Left lobe of liver (tissue), 2 donors: ENCODE measurements at regions not wholly inside any gene's neighbourhood (a gene's known extent, or its start where the extent isn't known, plus 50 kb on each side); places are given as distances from the start of the nearest gene placed in this dataset.
"Not testable (repeated sequence)": the region's sequence is repeated elsewhere in the genome, so short reads cannot be mapped to it uniquely, and the experiment has no call there.

Experiments used
- ATAC-seq: fragments of 200-7000 bp; cut with Tn5 transposase; one replicate; pipeline ENCODE4 v1.9.1; 2020; ENCODE audit warnings: mild to moderate bottlenecking, moderate library complexity
- DNase-seq: peaks from one replicate; pipeline ENCODE4 v3.0.0-alpha.2; 2020; ENCODE audit warnings: low spot score
- donor health status: DM: no; HTN: no; CAD: no; lungs with moderate emphysema.
- donor health status: DM: no; HTN: yes; CAD: no.

DNA sequence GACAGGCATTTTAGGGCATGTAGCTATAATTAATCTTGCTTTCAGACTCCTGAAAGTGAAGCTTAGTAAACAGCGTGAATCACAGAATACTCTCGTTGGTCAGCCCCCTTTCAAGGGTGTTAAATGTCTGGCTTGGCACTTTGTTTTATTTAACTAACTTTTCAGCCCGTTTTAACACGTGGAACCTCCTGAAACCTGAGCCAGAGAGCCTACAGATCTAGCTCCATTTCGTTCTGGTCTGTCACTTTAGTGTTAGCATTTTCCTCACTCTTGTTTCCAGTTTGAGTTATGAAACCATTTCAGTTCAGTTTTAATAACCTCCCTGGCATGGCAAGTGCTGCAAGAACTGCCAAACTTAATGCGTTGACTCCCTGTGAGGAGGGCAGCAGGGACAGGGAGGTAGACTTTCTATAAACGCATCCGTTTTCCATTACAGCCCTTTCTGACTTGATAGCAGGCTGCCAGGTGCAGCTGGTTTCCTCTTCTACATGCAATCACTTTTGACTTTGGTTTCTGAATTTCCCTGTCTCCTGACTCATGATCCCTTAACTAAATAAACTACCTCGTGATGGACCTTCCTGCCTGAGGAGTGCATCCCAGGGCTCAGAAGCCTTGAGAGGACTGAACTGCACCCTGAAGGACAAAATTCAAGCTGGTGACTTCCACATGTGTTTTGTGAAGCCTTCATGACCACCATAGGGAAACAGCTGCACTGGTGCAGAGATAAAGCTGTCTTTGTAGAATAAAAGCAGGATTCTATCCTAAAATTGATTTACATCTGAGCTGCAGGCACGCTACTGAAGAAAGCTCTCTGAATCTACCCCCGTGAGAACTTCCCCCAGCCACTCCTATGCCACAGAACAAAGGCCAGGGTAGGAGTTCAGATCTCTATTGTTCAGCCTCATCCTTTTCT is 192.6 kb downstream of the DLEU7 start:
- no peak for ATAC-seq
- no peak for DNase-seq

DNA sequence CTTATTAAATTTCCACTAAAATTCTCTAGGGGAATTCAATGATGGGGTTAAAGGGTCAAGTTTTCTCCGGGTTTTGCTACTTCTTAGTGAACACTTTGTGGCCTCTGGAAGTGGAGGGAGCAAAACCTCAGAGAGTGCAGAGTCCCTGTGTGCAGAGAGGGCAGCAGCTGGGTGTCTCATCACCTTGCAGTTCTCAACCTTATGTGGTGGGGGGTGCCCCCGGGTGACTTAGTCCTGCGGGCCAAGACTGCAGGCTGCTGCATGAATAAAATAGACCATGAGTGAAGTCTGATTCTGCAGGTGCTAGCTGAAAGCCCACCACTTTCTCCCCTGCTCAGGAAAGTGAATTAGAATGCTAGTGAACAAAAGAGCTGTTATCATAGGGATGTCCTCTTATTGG is 191.6 kb downstream of the DLEU7 start:
- no peak for ATAC-seq
- DNase-seq = no peak

DNA sequence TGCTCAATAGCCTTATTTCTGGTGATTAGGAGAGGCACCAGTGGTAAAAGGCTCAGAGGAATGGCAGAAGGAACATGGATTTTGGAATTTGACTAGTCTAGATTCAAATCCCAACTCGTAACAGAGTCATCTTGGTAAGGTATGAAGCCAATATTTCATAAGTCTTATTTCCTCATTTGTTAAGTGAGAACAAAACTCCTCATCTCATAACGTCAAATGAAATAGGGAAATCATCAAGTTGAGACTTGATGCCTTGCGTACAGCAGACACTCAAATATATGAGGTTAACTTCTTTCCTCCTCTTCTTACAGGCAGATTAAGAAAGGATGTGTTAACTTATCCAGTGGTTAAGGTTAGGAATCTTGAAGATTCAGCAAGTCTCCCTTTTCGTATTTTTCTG is 189.2 kb downstream of the DLEU7 start:
- ATAC-seq = no peak
- no peak for DNase-seq

DNA sequence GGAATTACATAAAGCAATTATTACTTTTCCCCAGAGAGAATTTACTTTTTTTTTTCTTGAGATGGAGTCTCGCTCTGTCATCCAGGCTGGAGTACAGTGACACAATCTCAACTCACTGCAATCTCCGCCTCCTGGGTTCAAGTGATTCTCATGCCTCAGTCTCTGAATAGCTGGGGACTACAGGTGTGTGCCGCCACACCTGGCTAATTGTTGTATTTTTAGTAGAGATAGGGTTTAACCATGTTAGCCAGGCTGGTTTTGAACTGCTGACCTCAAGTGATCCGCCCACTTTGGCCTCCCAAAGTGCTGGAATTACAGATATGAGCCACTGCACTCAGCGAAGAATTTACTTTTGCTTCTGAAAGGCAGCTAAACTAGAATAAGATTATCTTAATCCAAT is 181.6 kb downstream of the DLEU7 start:
- ATAC-seq, DNase-seq: not testable (repeated sequence)

DNA sequence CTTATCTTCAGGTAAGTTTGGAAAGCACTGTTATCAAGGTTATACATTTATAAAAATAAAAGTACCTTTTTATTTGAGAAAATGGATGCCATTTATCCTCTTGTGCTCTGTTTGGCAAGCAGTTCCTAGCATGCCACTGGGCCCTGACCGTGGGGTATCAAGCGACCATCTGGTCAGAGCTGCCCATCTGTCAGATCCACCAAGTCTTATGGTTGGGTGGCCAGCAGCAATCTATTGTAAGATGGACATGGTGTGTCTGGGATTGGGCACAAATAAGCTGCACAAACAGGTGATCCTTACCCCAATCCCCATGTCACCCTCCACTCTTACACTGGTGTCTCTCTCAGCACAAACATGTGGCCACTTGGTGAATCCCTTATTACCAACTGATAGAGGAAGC is 178.5 kb downstream of the DLEU7 start:
- DNase-seq = no peak
- no peak for ATAC-seq

DNA sequence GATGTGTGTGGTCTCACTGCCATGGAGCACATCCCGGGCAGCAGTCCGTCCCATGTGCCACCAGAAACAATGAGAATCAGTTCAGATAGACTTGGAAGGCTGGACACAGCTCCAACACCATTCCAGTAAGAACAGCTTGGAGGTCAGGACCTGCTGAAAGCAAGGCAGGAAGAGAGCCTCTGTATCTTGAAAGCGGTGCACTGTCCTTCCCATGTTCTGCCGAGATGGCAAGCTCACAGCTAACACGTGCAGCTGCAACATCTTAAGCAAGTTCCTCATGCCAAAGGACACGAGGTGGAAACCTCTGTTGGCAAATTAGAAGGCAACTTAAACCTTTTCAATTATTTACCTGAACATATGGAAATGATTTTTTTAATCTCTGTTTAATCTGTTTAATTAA is 175.4 kb downstream of the DLEU7 start:
- DNase-seq = no peak
- ATAC-seq = no peak

DNA sequence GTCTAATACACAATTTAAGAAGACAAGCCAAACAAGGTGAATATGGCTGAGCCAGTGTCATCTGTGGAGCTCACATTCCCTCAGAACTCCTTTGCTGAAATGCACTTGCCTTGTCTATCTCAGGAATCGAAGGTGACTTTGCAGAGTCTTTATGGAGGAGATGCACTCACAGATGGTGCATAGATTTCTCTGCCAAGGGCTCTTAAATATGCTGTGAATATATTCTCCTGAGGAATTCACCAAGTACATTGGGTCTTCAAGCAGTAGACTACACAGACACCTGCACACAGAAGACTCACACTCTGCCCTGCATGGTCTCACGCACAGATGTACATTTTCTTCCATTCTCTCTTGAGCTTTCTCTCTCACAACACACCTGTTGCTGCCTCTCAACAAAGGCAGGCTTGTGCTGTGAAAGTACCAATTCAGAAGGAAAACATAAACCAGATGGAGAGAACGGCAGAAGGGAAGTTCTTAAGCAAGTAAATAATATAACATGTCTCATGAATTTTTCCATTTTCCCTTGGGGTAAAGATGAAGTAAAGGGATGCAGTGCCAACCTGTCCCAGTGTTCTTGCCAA is 174.7 kb downstream of the DLEU7 start:
- DNase-seq (no peak), ATAC-seq (no peak)

DNA sequence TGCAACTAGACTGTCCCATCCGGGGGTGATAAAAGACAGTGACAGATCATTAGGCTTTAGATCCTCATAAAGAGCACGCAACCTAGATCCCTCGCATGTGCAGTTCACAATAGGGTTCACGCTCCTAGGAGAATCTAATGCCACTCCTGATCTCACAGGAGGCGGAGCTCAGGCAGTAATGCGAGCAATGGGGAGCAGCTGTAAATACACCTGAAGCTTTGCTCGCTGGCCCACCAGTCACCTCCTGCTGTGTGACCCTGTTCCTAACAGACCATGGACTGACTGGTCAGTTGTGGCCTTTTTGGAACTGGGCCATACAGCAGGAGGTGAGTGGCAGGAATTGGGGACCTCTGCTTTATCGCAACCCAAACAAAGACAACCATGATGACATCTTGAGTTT is 173.2 kb downstream of the DLEU7 start:
- ATAC-seq (no peak), DNase-seq (no peak)

DNA sequence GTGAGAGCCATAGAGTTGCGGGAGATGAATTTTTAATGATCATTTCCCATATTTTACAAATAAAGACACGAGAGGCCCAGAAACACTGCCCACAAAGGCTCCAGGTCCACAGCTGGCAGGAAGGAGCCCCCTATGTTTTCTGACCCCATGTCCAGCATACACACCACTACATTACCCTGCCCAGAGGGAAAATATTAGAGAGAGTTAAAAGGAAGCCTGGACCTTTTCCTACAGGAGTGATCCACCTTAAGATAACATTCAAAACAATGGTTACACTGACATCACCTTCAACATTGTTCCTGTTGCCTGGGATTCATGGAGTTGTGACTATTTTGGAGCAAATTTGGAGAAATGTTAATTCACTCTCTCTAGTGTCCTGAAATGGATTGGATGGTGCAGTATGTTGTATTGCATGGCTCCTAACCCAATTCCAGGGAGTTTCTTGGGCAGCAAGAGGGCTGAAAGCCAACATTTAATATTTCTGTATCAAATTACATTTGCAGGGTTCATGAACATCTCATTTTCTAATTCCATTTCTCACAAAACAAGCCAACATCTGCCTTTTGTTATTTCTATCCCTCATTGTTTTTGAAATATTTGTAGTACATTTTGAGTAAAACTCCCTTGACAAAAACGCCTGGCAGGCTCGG is 172.5 kb downstream of the DLEU7 start:
- DNase-seq (no peak), ATAC-seq (no peak)

DNA sequence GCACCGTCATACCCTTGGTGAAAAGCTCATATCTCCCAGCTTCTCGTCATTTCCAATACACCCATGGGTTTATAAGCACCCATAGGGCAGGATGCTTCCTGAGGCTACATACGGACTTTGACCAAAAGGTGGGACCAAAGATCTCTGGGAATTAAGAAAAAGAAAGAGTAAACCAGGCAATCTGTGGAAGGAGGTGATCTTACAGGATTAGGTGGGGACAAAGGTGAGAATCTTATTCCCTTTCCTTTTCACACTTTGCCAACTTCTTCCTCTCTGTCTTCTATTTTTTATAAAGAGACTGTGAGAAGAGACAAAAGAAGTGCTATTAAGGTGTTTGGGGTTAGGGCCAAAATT is 172.0 kb downstream of the DLEU7 start:
- DNase-seq = no peak
- ATAC-seq = no peak

DNA sequence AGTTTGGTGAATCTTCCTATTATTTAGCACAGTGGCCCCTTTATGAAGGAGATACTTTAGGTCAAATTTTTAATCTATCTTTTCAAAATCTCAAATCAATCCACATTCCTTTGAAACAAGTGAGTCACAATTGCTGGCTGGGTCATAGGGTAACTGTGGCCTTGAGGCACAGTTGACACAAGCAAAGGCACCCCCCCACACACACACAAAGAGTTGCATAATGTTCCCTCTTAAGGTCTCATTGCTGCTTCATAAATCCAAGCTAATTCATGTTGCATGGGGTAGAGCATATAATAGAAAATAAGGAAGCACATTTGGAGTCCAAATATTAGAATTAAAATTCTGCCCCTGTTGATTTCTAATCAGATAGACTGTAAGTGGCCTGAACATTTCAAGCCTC is 171.5 kb downstream of the DLEU7 start:
- peak; percentile 54 for ATAC-seq

DNA sequence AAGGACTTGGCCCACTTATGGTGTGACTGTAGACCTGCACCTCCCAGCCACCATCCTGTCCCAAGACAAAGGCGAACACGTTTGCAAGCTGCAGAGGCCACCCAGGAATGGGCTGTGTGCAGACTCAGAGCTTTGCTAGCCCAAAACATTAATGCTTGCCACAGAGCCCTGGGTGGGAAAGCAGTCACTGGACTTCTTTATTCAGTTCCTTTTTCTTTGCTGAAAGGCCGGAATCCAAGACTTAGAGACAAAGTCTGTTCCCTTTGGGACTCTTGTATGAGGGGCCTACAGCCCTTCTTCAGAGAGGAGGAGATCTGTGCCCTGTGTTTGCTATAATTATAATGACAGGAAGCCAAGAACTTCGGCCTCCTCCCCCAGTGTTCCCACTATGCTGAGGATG is 167.8 kb downstream of the DLEU7 start:
- DNase-seq = no peak
- no peak for ATAC-seq

More for the DNA sequence above, 171.5 kb downstream of the DLEU7 start:
- DNase-seq = no peak

DNA sequence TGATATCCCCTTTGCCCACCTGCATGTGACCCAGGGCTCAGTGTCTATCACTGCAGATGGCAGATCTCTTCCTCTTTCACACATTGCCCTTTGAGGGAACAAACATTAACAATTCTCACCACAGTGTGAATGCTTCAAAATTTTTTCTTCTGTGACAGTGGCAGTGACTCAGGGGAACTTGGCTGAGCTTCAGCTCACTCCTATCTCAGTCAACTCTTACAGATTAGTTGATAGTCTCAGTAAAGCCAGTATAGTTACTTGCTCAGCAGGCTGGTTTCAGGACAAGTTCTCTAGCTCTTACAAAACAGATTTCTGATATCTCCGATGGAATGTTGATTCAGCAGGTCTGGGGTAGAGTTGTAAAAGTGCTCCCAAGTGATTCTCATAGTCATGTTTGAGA is 166.9 kb downstream of the DLEU7 start:
- ATAC-seq = peak; percentile 17
- DNase-seq = no peak

DNA sequence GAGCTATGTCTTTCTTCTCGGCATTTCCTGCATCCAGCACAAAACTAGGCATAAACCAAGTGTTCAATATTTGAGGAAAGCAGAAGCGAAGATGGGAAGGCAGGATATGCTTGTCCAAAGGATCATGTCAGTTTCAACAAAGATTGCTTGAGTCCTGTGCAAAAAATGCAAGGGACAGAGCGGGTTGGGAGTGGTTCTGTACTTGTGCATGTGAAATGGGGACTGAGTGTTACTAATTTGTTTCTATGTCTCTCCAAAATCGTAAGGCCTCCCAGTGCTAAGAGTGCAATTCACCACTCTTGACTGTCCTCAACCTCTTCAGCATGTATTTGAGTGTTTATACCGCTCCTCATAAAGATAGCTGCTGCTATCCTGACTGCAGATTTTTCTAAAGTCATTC is 166.2 kb downstream of the DLEU7 start:
- DNase-seq = no peak
- no peak for ATAC-seq

DNA sequence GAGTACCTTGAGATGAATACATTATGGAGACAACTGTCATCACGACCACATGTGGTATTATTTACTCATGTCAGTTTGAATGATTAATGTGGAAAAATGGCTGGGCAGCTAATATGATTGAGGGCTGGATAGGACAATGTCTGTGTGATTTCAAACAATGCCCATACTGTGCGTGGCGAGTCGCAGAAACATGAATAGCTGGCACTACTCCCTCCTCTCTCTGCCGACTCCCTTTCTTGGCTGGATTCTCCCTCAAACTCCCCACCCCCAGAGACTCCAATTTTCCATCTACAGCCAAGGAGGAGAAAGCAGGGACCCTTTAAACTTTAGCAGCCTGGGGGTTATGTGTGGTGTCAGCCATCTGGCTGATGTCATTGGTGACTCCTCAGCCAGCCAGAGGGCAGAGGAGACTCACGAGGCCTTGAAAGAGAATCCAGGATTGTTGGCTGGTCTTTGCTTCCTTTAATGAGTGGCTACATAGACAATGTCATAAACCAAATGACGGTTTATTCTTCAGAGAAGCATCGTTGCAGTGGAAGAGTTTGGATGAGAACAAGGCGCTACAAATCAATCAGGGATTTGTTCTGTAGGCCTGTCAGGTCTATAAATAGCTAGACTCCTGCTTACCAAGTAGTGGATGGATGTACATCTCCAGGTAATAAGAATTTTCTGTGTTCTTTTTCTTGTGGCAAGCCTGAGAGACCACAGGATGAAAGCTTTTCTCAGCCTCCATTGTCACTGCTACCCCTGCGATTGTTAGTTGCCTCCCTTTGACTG is 165.6 kb downstream of the DLEU7 start:
- ATAC-seq = no peak
- no peak for DNase-seq

DNA sequence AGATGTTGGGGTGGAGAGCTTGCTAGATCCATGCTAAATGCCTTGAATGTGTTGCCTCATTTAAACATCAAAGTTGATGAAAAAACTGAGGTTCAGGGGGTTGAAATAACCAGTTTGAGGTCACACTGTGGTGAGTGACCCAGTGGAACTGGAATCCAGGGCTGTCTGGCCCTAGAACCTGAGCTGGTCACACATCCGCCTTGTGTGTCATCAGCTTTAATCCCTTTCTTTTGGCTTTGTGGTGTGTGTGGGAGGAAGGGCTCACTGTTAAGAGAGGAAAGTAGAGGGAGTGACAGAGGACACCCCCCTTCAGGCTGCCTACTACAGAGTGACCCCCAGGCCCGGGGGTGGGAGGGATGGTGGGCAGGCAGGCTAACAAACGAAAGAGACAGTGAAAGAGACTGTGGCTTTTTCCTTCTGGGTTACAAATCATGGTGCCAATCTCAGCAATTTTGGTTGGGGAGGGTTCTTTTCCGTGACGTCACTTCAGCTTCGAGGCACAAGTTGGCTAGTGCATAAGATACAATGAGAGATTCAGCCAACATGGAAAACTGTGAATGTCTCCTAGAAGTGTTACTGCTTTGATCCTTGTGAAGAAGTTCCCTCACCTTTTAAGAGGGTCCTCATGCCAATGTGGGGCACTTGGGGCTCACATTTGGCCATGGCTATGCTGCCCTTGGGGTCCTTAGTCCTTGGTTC is 164.9 kb downstream of the DLEU7 start:
- no peak for ATAC-seq
- DNase-seq = no peak

DNA sequence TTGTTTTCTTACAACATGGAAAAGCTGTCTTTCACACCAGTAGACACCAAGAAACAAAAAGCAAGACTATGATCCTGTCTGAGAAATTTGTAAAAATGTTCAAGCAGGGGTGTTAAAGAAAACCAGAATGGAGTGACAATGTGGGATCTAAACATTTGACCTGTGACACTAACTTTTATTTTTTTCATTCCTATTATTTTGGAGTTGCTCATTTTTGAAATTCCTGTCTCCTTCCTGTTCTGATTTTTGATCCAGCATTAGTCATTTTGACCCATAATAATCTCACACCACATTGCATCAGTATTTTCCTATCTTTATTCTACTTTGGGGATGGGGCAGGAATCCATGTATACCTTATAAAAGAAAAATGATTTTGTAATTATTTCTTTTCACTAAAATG is 164.2 kb downstream of the DLEU7 start:
- ATAC-seq (no peak), DNase-seq (no peak)

DNA sequence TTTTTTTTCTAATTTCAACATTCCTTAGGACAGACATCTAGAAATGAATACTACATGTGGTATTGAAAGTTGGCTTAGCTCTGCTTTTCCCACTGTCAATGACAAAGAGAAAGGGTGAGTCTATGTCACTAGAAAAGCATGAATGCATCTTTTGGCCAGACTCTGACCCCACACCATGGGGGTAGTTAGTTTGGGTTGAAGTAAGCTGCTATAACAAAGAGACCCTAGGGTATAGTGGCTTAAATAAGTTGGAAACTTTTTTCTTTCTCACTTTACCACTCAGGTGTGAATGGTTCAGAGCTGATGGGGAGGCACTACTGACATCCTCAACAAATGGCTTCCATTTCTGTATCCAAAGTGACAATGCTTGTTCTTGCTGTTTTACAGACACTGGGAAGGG is 161.5 kb downstream of the DLEU7 start:
- DNase-seq = no peak
- no peak for ATAC-seq

DNA sequence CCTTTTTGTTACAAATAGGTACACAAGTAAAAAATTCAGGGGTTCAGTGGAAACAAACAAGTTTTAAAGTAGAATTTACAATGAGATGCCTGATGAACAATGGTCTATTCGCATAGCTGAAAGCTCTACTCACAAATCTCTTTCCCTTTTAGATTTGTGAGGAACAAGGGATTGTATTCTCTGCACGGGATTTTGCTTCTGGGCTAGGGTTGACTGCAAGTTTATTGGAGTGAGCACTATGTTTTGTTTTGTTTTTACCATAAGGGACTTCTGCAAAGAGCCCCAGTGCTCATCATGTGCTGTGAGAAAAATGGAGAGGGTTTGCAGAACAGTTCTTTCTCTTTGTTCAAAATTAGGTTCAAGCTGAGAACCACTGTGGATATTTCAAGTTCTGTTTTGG is 160.5 kb downstream of the DLEU7 start:
- DNase-seq (no peak), ATAC-seq (no peak)

DNA sequence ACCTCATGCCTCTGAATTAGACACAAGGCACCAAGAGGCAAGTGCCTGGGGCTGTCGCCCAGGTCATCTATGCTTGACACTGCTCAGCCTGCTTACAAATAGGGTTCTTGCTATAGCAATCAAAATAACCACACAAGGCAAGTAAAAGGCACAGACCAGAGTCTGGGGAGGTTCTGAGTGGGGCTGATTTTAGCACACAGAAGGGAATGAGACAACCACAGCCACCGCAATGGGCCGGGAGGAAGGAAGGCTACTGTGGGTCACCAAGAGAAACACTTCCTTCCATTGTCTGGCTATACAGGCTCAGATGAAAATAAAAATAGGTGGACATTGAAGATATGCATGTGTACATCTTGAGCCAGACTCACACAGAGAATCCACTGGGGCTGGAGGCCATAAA is 159.1 kb downstream of the DLEU7 start:
- peak; percentile 79 for ATAC-seq
- DNase-seq = no peak

DNA sequence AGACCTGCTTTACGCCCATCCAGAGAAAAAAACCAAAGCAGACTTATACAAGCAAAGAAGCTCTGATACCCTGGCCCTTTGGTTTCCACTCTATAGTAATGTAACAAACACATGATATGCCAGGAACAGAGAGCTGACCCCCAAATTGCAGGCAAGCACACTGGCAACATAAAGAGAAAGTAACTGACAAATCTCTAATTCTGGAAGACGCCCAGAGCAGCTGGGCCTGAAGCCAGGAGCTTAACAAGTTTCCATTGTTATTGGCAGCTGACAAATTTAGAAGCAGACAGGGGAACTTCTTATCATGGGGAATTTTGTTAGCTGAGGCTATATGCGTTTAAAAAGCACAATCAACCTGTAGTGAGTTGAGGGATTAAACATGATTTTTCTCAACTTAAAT is 158.0 kb downstream of the DLEU7 start:
- ATAC-seq (peak; percentile 65), DNase-seq (peak; percentile 59)
